GM19035 (cell line): ENCODE measurements at regions not wholly inside any gene's neighbourhood (a gene's known extent, or its start where the extent isn't known, plus 50 kb on each side); places are given as distances from the start of the nearest gene placed in this dataset.

Experiments used
- ATAC-seq: cut with Tn5 transposase; IDR thresholded peaks from one replicate; pipeline ENCODE4 v1.9.1; 2021; ENCODE audit not compliant: unreplicated experiment

- ATAC-seq, result no peak
Observed at GRCh38 chr9:115599898-115600297, 481.9 kb upstream of the TNC start.

GRCh38 chr9:115601434-115601833 lies 483.5 kb upstream of the TNC start:
- no peak for ATAC-seq

GRCh38 chr9:115604831-115605483 lies 487.0 kb upstream of the TNC start:
- ATAC-seq, result no peak

- no peak for ATAC-seq
Observed at GRCh38 chr9:115606838-115607237, 488.9 kb upstream of the TNC start.

DNA sequence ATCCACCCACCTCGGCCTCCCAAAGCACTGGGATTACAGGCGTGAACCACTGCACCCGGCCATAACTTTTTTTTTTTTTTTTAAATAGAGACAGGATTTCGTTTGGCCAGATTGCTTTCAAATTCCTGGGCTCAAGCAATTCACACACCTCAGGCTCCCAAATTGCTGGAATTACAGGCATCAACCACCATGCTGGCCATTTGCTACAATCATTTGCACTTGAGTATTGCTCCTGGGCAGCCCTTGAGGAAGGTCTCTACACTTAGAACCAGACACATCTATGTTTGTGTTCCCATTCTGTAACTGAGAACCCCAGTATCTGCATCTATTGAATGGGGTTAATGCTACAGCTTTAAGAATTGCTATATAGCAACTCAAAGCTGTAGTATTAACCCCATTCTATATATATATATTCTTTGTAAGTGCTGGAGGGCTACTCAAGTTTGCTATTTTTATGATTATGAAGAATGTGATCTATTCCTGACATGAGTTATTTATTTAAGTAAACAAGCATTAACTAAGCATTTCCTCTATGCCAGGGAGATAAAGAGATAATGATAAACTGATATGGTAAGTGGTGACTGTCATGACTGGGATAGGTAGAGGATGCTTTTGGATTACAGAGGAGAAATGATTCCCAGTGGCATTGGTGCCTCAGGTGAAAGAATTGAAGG lies 496.5 kb upstream of the TNC start:
- no peak for ATAC-seq

- no peak for ATAC-seq
Observed at GRCh38 chr9:115615000-115615401, 497.0 kb upstream of the TNC start.

- no peak for ATAC-seq
Observed at GRCh38 chr9:115615821-115616665, 498.1 kb upstream of the TNC start.

- no peak for ATAC-seq
Observed at GRCh38 chr9:115616666-115617239, 498.8 kb upstream of the TNC start.

- ATAC-seq, result no peak
Observed at GRCh38 chr9:115625251-115625650, 507.3 kb upstream of the TNC start.

DNA sequence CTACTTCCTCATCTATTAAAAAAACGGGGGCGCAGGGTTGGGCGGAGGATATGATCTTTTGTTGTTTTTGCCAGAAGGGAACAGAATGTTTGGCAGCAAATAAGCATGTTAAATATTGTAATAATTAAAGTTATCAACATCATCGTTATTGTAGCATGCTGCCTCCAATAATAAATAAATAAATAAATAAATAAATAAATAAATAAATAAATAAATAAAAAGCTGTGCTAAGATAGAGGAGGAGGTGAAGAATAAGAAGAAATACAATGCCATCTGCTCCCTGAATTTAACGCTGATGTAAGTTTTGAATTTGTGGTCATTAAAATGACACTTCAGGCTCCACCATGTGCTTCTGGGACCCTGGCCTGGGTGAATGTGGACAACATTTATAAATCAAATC lies 508.0 kb upstream of the TNC start:
- ATAC-seq, result no peak

DNA sequence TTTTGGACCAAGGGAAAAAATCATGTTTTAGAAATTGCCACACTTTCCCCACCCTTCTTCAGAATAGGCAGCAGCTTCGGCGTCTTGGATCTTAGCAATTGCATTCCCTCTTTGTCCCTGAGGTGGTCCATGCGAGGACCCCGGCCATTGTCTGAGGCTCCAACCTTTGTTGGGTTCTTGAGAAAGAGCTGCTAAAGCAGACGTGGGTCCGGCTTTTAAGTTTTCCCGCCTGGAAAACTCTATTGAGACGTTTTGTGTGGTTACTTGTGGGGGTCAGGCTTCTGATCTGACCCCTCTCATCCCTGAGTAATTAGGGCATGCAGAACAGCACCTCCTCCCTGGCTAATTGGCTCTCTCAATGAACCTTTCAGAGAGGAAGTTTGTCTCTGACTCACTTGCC lies 509.6 kb upstream of the TNC start:
- no peak for ATAC-seq

DNA sequence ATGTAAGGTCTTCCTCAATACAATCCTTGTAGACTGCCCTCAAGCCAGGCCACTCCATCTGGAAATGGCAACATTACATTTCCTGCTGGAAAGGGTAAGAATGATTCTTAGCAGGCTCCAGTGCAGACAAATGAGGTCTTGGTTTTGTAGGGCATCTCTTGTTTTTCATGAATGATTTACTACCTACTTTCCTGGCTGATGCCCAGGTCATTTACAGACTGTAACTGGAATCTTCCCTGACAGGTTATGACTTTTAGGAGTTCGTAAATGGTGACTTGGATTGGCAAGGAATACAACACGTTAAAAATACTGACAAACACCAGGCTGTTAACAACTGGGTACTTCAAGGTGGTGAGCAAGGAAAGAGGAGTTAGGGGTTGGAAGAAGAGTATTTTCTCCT lies 510.5 kb upstream of the TNC start:
- ATAC-seq, result no peak

DNA sequence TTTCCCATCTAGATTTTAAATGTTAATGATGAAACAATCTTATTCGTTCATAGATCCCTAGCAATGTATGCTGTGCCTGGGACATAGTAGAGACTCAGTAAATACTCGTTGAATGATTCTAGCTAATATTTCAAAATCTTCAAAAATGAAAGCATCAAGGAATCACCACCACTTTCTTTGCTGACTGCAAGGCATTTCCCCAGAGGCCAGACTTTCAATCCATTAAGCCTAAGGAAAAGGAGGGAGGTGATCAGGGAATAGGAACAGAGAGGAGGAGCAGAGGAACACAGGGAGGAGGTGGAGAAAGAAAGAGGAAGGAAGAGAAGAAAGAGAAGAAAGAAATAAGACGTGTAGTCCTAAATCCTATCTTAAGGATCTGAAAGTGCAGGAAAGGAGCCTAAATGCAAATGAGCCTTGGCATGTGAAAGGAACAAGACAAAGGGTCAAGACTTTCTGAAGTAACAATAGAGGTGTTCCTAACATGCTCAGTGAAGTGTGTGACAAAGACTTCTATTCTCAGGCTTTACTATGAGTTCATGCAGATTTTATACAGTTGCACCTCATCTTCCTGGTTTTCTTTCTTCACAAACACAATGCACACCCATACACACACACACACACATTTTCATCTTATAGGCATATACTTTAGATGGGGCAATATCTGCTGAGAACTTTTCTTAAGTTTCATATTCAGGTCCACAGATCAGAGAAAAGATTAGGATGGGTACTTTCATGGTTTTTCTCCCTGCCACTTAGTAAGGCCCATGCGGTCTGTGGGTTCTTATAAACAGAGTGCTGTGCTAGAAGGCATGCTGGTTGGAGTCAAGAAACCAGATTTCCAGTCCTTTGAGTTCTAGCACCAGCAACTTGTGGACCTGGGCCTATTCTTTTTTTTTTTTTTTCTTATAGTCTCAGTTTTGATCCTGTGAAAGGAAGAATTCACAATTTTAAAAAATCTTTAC lies 512.2 kb upstream of the TNC start:
- ATAC-seq, result no peak

- no peak for ATAC-seq
Observed at GRCh38 chr9:115632391-115632790, 514.4 kb upstream of the TNC start.

DNA sequence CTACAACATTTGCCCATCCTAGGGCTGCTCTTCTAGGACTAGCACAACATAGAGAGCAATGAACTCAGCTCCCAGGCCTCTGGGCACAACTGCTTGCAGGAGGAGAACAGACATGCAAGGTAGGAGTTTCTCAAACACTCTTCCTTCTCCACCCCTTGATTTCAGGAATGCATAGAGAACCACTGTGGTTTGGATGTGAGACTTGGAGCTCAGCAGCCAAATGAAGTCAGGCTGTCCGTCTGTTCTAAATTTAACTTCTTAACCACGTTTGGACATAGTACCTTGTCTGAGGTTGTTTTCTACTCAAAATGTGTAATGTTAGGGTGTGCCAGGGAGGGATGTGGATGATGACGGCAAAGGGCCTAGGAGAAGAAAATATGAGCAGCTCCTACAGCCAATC lies 515.1 kb upstream of the TNC start:
- no peak for ATAC-seq

DNA sequence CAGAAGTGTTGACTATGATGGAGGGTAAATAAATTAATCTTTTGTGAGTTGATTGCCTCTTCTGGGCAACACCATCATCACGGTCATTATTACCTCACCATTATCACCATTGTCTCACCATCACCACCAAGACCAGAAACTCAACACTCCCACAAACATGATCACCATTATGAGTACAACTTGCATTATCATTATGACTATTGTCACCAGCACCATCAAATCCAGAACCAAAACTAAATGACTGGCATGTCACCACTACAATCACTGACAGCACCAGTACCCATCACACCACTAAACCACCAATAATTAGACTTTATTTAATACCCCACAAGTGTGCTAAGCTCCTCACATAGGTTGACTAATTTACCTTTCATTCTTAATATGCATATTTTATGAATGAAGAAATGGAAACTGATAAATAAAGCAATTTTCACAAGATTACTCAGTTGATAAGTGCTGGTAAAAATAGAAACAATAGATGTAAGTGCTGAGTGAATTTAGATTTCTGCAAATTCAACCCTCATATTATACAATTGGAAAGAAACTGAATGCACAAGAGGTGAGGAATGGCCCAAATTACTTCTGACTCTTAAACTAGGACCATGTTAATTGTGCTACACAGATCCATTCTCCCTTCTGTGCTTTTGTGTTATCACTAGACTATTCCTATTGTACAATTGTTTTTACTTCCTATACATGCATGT lies 517.8 kb upstream of the PAPPA start:
- no peak for ATAC-seq

DNA sequence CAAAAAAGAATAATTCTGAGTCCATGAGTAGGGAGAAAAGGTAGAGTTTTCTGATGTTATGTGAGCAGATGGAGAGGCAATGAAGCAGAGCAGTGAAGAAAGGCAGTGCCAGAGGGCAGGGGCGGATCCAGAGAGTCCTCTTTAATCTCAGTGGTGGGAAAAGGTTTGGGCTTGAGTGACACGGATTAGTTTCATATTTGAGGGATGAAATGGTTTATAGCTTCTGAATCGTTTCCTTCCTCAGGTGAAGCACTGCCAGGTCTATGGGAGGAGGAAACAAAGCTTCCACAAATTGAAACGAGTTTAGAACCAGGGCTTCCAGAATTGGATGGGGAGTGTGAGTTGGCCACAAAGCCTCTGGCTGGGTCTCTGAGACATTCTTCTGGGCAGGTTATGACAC lies 517.0 kb upstream of the PAPPA start:
- ATAC-seq, result no peak

DNA sequence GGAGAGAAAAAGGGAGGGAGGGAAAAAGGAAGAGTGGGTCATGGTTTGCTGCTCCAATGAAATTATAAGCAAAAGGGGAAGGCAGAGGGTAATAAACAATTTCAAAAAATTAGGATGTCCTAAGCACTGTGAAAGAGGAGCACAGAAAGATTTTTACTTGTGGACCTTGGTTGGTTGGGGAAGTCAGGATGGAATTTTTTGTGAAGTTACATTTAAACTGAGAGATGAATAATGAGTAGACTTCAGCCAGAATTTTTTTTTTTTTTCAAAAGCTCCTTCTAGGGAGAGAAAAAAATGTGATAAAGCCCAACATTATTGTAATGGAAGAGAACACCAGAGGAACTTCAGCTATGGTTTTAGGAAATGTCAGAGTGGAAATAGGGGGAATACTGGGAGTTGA lies 515.9 kb upstream of the PAPPA start:
- no peak for ATAC-seq

DNA sequence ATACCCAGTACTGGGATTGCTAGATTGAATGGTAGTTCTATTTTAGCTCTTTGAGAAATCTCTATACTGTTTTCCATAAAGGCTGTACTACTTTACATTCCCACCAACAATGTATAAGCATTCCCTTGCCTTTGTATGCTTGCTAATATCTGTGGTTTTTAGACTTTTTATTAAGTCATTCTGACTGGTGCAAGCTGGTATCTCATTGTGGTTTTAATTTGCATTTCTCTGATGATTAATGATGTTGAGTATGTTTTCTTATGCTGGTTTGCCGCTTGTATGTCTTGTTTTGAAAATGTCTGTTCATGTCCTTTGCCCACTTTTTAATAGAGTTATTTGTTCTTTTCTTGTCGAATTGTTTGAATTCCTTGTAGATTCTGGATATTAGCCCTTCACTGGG lies 512.7 kb upstream of the PAPPA start:
- ATAC-seq, result no peak

- ATAC-seq, result no peak
Observed at GRCh38 chr9:115642285-115642684, 511.3 kb upstream of the PAPPA start.
